GM12873 (cell line): ENCODE measurements at regions not wholly inside any gene's neighbourhood (a gene's known extent, or its start where the extent isn't known, plus 50 kb on each side); places are given as distances from the start of the nearest gene placed in this dataset.

Source experiments
- TF ChIP-seq, protein P1 (sequence below): IDR thresholded peaks from 2 replicates; pipeline ENCODE4 v1.5.1; 2012; ENCODE audit warnings: low read depth, mild to moderate bottlenecking, moderate library complexity, low read length, control low read depth; ENCODE audit not compliant: insufficient read depth; ENCODE audit errors: missing control alignments

- TF ChIP-seq, protein P1, sequence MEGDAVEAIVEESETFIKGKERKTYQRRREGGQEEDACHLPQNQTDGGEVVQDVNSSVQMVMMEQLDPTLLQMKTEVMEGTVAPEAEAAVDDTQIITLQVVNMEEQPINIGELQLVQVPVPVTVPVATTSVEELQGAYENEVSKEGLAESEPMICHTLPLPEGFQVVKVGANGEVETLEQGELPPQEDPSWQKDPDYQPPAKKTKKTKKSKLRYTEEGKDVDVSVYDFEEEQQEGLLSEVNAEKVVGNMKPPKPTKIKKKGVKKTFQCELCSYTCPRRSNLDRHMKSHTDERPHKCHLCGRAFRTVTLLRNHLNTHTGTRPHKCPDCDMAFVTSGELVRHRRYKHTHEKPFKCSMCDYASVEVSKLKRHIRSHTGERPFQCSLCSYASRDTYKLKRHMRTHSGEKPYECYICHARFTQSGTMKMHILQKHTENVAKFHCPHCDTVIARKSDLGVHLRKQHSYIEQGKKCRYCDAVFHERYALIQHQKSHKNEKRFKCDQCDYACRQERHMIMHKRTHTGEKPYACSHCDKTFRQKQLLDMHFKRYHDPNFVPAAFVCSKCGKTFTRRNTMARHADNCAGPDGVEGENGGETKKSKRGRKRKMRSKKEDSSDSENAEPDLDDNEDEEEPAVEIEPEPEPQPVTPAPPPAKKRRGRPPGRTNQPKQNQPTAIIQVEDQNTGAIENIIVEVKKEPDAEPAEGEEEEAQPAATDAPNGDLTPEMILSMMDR = no peak
Observed at GRCh38 chr18:8910186-8910822, 192.2 kb upstream of the NDUFV2 start.

DNA sequence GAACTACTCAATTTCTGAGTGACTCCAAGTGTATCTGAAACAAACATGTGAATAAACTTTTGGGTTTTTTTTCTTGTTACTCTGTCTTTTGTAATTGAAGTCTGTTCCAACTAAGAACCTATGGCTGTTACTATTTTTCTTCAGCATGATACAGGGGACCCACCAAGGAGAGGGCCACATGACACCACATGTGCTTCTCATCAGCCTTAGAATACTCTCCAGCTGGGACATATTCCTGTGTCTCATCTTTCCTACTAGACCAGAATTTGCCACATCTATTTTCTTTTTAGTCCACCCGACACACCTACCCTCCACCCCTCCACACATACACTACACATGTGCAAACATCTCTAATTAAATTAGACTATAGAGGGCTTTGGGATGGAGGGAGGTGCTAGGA lies 191.7 kb upstream of the NDUFV2 start:
- TF ChIP-seq, protein P1 = no peak

GRCh38 chr18:8911408-8912340 lies 190.8 kb upstream of the NDUFV2 start:
- TF ChIP-seq, protein P1 = no peak

DNA sequence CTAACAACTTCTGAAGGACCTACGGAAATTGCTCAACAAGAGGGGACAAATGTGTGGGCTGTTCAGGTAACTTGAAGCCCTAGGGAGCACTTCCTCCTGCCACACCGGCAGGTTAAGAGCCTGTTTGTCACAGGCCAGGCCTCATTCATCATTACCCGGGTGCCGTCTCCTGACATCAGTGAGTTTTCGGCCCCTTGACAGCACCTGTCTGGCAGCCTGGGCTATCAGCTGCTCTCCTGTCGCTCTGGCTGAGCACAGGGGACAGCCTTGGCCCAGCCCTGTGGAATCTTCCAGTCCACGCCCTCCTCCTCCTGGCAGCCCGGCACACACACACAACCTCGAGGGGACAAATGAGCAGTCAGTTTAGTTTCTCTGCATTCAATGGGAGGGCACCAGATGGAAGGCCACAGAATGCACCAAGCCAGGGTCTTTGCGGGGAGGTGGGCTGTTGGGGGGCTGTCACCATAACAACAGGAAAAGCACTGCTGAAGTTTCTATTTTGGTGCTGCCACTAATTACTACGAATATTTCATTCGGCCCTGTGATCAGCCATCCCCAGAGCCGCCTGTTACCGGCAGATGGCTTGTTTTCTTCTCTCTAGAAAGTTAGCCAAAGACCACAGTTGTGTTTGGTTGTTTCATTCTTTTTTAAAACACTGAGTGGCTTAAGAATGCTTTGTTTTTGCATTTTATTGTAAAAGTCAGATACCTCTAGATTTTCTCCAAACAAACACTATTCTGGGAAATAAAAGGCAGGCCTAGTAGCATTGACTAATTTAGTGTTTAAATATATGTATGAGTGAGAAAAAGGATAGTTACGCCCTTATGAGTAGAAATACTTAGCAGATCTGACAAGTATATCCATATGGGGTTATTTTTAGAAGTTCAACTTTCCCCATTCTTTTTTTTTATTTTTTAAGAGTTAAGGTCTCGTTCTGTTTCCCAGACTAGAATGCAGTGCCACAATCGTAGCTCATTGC lies 189.9 kb upstream of the NDUFV2 start:
- TF ChIP-seq, protein P1 = peak; percentile 10

DNA sequence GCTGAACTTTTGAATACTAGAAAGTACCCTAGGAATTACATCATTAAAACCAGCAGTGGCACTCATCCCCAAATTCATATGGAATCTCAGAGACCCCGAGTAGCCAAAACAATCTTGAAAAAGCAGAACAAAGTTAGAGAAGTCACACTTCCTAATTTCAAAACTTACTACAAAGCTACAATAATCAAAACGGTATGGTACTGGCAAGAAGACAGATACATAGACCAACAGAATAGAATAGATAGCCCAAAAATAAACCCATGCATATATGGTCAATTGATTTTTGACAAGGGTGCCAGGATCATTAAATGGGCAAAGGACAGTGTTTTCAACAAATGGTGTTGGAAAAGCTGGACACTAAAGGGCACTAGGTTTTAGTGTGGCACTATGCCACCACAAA lies 176.0 kb upstream of the NDUFV2 start:
- TF ChIP-seq, protein P1 = no peak

DNA sequence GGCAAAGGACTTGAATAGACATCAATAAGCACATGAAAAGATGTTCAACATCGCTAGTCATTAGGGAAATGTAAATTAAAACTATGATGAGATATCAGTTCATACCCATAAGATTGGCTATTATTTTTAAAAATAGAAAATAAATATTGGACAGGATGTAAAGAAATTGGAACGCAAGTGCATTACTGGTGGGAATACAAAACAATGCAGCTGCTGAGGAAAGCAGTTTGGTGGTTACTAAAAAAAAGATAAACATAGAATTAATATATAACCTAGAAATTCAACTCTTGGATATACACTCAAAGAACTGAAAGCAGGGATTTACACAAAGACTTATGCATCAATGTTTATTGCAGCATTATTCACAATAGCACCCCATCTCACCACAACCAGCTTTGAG lies 174.5 kb upstream of the NDUFV2 start:
- TF ChIP-seq, protein P1 = no peak
